ENCODE measurements at regions not wholly inside any gene's neighbourhood (a gene's known extent, or its start where the extent isn't known, plus 50 kb on each side); places are given as distances from the start of the nearest gene placed in this dataset.

DNA sequence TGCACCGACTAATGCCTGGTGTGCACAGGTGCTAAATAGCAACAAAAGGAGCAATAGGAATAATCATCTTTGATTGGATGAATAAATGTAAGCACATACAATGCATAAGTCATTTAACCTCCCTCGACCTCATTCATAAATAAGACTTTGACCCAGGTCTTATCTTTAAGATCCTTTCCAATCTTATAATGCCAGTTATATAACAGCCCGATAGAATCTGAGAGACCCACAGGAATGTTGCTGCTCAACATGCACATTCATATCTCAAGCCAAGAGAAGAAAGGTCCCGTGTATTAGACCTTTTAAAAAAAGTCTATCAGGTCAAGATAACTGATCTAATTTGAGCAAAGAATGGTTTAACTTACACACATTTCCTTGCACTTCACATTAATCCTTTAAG lies 146.8 kb upstream of the SOX9 start:
- H3K4me3 ChIP-seq (ENCODE audit: low read depth, low read length), result no peak overlapping the region
- TF ChIP-seq, protein P1, sequence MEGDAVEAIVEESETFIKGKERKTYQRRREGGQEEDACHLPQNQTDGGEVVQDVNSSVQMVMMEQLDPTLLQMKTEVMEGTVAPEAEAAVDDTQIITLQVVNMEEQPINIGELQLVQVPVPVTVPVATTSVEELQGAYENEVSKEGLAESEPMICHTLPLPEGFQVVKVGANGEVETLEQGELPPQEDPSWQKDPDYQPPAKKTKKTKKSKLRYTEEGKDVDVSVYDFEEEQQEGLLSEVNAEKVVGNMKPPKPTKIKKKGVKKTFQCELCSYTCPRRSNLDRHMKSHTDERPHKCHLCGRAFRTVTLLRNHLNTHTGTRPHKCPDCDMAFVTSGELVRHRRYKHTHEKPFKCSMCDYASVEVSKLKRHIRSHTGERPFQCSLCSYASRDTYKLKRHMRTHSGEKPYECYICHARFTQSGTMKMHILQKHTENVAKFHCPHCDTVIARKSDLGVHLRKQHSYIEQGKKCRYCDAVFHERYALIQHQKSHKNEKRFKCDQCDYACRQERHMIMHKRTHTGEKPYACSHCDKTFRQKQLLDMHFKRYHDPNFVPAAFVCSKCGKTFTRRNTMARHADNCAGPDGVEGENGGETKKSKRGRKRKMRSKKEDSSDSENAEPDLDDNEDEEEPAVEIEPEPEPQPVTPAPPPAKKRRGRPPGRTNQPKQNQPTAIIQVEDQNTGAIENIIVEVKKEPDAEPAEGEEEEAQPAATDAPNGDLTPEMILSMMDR (IDR thresholded peaks at IDR 0.05; ENCODE audit: low read depth, low read length, missing control alignments), result no peak
- in situ Hi-C loops (cut with HindIII; ENCODE audit: low sequenced_read_pairs), result no loop called here
- no peak for DNase-seq (ENCODE audit: low read depth)

DNA sequence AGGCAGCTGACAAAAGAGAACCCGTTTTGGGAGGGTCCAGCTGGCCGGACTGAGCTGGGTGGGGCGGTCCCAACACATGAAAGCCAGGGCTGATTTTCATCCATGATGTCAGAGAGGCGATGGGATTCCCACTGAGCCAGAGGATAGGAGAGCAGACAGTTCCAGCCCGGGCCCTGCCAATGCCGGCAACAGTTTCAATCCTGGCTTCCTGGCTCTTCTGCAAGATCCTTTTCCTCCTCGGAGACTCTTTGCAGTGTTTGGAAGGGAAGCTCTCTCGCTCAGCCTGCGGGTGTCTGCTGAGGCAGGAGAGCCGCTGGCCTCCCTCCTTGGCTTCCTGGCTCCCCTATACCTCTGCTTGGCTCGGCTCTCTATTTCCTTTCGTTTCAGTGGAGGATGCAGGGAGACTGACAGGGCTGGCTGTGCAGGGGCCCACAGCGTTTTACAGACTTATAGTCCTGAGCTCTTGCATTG lies 145.5 kb upstream of the SOX9 start:
- TF ChIP-seq, protein P1 (IDR thresholded peaks at IDR 0.05; ENCODE audit: low read depth, low read length, missing control alignments), result no peak
- peak; percentile 18 for DNase-seq (ENCODE audit: low read depth)
- in situ Hi-C loops (cut with HindIII; ENCODE audit: low sequenced_read_pairs), result no loop called here
- H3K4me3 ChIP-seq (ENCODE audit: low read depth, low read length), result peak overlapping the region; percentile 20

- in situ Hi-C loops (cut with HindIII; ENCODE audit: low sequenced_read_pairs), result no loop called here
- peak; percentile 95 for DNase-seq (ENCODE audit: low read depth)
- TF ChIP-seq, protein P1 (IDR thresholded peaks at IDR 0.05; ENCODE audit: low read depth, low read length, missing control alignments), result no peak
- H3K4me3 ChIP-seq (ENCODE audit: low read depth, low read length), result no peak overlapping the region
Observed at GRCh38 chr17:71976011-71976649, 144.7 kb upstream of the SOX9 start.

GRCh38 chr17:71978435-71978834 lies 142.4 kb upstream of the SOX9 start:
- H3K4me3 ChIP-seq (ENCODE audit: low read depth, low read length), result no peak overlapping the region
- TF ChIP-seq, protein P1 (IDR thresholded peaks at IDR 0.05; ENCODE audit: low read depth, low read length, missing control alignments), result no peak
- no peak for DNase-seq (ENCODE audit: low read depth)
- in situ Hi-C loops (cut with HindIII; ENCODE audit: low sequenced_read_pairs), result no loop called here

- TF ChIP-seq, protein P1 (IDR thresholded peaks at IDR 0.05; ENCODE audit: low read depth, low read length, missing control alignments), result no peak
- no peak for DNase-seq (ENCODE audit: low read depth)
- no peak overlapping the region for H3K4me3 ChIP-seq (ENCODE audit: low read depth, low read length)
- in situ Hi-C loops (cut with HindIII; ENCODE audit: low sequenced_read_pairs), result no loop called here
Observed at GRCh38 chr17:71980171-71980570, 140.6 kb upstream of the SOX9 start.

DNA sequence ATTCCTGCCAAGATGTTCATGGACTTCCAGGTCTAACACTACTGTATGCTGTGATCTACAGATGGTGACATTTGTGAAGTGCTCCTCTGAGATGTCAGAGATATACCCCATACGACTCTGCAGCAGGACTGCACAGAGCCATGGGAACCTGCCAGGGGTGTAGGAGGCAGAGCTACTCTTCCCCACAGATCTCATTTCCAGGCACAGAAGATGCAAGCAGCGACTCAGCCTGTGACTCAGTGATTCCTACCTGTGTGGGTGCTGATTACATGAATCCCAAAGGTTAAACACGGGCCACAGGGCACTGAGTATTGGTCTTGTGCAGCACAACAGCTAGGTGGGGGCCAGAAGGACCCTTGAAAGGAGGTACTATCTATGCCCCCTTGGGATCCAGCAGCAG lies 137.0 kb upstream of the SOX9 start:
- no peak for DNase-seq (ENCODE audit: low read depth)
- TF ChIP-seq, protein P1 (IDR thresholded peaks at IDR 0.05; ENCODE audit: low read depth, low read length, missing control alignments), result no peak
- in situ Hi-C loops (cut with HindIII; ENCODE audit: low sequenced_read_pairs), result no loop called here
- H3K4me3 ChIP-seq (ENCODE audit: low read depth, low read length), result no peak overlapping the region

All from astrocyte of the cerebellum (primary cell).